Stimulated activated naive B cell treated with anti-CD40 and anti-IgM and Interleukin-4, amounts not matched to agents 10 μg/mL and 1 μg/mL and 100 μg/mL, for 72 hours (primary cell): ENCODE measurements at regions not wholly inside any gene's neighbourhood (a gene's known extent, or its start where the extent isn't known, plus 50 kb on each side); places are given as distances from the start of the nearest gene placed in this dataset.
"Not testable (repeated sequence)": the region's sequence is repeated elsewhere in the genome, so short reads cannot be mapped to it uniquely, and the experiment has no call there.

ENCODE experiments used
- ATAC-seq, 2 donors: fragments of 150-1000 bp; cut with Tn5 transposase; replicated peaks; 2 replicates each; pipeline ENCODE4 v1.10.0; 2021; ENCODE audit warnings: moderate library complexity in 1 of 2
- DNase-seq: peaks from one replicate; pipeline ENCODE4 v3.0.0; 2021
- H3K27ac Mint-ChIP-seq: one replicate; pipeline ENCODE4 v1.8.0; 2022; ENCODE audit warnings: mild to moderate bottlenecking, mixed read lengths
- H3K27me3 Mint-ChIP-seq, 2 donors: one replicate each; pipeline ENCODE4 v1.8.0; 2022; ENCODE audit warnings: mixed read lengths in 2 of 2
- H3K36me3 Mint-ChIP-seq, 2 donors: one replicate each; pipeline ENCODE4 v1.8.0; 2022; ENCODE audit warnings: mixed read lengths in 2 of 2, mild to moderate bottlenecking in 1 of 2
- H3K4me1 Mint-ChIP-seq, 2 donors: one replicate each; pipeline ENCODE4 v1.8.0; 2022; ENCODE audit warnings: mixed read lengths in 2 of 2, mild to moderate bottlenecking in 1 of 2
- H3K4me3 Mint-ChIP-seq, 2 donors: one replicate each; pipeline ENCODE4 v1.8.0; 2022; ENCODE audit warnings: mild to moderate bottlenecking in 2 of 2, mixed read lengths in 2 of 2, moderate library complexity in 1 of 2
- H3K9me3 Mint-ChIP-seq, 2 donors: one replicate each; pipeline ENCODE4 v1.8.0; 2022; ENCODE audit warnings: mixed read lengths in 2 of 2, mild to moderate bottlenecking in 1 of 2

DNA sequence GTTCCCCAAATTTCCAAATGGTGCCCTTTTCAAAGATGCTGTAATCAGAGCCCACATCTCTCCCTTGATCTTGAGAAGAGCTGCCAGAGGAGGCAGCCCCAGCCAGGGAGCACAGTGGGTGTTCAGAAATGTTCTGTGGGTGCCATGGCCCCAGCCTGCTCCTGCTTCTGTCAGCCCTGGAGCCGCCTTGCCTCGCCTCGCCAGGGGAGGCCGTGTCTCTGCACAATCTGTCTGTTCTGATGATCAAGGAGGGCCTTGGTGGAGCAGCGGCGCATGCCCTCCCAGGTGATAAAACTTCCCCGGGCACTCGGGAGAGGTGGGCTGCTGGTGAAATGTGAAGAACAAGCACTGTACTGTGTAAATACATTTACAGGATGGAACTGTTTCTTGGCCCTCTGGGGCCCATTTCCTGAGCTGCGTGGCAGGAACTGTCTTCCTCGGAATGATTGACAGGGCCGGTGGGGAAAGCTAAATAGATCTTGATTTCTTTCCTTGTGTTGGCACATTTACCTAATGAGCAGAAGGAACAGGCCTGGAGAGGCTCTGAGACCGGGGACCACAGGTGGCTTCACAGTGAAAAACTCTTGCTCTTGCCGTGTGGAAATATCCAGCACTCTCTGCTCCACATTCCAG is 207.8 kb upstream of the PODXL start:
- Mint-ChIP-seq H3K27ac (no peak overlapping the region), H3K4me1 (no peaks in the 10 kb centered on the region), H3K9me3 (peaks cover 0 to 2% of the 10 kb centered on the region in 2 donors), H3K27me3 (peaks cover 8 to 14% of the 10 kb centered on the region in 2 donors), H3K36me3 (no peaks in the 10 kb centered on the region), H3K4me3 (no peak overlapping the region)
- ATAC-seq, result no peak
- DNase-seq, result no peak

DNA sequence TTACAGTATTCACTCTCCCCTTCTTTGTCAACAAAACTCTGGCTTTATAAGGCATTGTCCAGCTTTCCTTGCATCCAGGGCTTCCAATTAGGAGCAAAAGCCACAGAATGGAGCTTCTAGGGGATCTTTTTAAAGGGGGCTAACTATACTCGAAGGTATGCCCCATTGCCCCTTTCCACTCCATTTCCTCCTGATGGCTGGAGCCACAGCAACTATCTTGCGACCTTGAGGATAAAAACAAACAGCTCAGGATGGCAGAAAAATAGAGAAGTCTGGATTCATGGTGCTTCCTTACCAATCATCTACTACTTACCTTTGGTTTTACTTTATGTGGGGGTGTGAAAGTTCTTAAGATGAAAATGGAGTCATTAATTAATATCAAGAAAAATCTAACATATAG is 206.3 kb upstream of the PODXL start:
- ATAC-seq (no peak), DNase-seq (no peak)
- no peak overlapping the region for H3K4me3 Mint-ChIP-seq
- H3K27me3 Mint-ChIP-seq, result peaks cover 8 to 14% of the 10 kb centered on the region in 2 donors
- H3K4me1 Mint-ChIP-seq, result no peaks in the 10 kb centered on the region
- peaks cover 0 to 2% of the 10 kb centered on the region in 2 donors for H3K9me3 Mint-ChIP-seq
- H3K36me3 Mint-ChIP-seq, result no peaks in the 10 kb centered on the region
- H3K27ac Mint-ChIP-seq, result no peak overlapping the region

DNA sequence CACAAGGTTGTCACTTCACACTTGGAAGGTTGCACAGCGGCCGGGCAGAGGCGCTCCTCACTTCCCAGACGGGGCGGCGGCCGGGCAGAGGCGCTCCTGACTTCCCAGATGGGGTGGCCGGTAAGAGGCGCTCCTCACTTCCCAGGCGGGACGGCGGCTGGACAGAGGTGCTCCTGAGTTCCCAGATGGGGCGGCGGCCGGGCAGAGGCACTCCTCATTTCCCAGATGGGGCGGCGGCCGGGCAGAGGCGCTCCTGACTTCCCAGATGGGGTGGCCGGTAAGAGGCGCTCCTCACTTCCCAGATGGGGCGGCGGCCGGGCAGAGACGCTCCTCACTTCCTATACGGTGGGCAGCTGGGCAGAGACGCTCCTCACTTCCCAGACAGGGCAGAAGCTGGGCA is 199.4 kb upstream of the PODXL start:
- not testable (repeated sequence) for H3K4me3 Mint-ChIP-seq, DNase-seq, H3K36me3 Mint-ChIP-seq, H3K27ac Mint-ChIP-seq, H3K27me3 Mint-ChIP-seq, H3K4me1 Mint-ChIP-seq, ATAC-seq, H3K9me3 Mint-ChIP-seq

DNA sequence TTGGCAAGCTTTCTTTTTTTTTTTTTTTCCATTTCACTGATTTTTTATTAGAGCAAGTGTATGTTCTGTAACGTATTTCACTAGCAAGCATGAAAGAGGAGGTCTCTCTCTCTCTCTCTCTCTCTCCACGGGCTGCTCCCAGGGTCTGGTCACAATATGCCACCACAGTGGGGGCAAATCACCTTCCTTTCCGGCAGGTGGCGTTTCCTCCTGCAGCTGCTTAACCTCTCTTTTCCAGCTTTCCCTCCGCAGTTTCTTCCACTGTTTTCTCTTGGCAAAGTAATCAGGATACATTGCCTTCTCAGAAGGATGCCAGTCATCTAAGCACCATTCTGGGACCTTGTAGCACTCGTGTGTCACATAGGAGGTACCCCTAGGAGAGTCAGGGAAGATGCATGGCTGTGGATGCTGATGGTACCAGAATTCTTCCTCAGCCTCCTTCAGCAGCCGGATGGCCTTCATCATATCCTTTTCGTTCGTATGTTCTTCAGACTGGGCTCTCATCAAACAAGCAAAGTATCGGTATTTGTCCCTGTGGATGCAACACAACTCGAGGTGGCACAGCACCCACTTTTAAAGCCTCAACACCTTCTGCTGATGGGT is 197.3 kb upstream of the PODXL start:
- Mint-ChIP-seq H3K27ac (no peak overlapping the region), H3K4me1 (no peaks in the 10 kb centered on the region), H3K4me3 (no peak overlapping the region), H3K36me3 (no peaks in the 10 kb centered on the region), H3K9me3 (peaks cover 1 to 3% of the 10 kb centered on the region in 2 donors), H3K27me3 (peaks cover 0 to 8% of the 10 kb centered on the region in 2 donors)
- DNase-seq (no peak), ATAC-seq (no peak)

DNA sequence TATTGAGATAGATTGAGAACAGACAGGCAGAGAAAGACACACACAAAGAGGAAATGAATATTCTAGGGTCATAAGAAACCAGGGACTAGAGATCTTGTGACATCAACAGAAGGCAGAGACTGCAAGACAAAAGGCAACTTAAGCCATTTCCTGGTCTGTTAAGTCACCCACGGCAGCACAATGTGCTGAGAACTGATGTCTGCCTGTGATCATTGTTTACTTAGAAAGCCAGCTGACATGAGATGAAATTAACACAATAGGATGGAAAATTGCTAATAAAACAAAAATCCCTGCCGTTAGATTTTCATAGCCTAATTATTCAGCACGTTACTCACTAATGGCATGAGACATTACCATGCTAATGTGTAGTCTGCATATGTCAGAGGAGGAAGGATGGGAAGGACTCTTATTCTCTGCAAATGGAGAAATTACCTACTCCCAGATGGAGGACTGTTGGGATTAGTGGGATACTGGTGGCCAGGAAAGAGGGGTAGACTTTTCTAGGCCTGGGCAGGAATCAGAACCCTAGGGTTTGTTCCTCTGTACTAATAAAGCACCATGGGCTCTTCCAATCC is 191.3 kb upstream of the PODXL start:
- Mint-ChIP-seq H3K27me3 (peaks cover 7 to 21% of the 10 kb centered on the region in 2 donors), H3K4me3 (no peak overlapping the region), H3K27ac (no peak overlapping the region), H3K4me1 (no peaks in the 10 kb centered on the region), H3K36me3 (no peaks in the 10 kb centered on the region), H3K9me3 (peaks cover 4 to 7% of the 10 kb centered on the region in 2 donors)
- ATAC-seq (no peak), DNase-seq (no peak)

DNA sequence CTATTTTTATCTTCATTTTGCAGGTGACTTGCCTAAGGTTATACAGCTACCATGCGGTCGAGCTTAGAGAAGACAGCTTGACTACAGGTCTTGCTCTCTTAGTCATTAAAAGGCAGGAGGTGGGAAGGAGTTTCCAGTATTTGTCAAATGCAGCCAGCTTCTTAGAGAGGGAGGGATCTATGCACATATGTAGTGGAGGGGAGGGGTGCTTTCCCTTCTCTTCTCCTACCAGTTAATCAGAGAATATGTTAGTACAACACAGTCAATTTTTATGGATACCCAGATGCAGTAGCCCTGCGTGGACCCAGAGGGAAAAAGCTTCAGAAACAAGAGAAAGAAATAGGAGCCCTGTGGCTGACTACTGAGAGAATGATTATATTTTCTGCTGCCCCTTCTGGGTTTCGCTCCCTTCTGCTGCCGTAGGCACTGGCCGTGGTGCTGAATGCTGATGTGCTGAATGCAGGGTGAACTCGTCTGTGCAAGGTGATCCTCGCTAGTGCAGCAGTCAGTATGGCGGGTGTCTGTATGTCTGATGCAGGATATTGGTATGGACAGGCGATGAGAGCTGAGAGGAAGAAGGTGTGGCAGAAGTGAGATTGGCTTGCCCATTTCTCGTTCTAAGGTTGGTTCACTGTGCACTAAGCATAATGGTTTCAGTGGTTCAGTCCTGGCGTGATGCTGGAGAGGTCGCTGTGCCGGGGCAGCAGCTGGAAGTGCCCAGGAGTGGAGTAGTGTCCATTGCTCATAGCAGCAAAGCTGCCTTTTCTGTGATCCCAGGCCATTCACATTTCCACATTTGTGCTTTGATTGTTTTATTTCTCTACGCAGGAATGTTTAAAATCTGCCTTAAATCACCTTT is 189.2 kb upstream of the PODXL start:
- Mint-ChIP-seq H3K4me3 (no peak overlapping the region), H3K27ac (no peak overlapping the region), H3K27me3 (peaks cover 12 to 32% of the 10 kb centered on the region in 2 donors), H3K4me1 (no peaks in the 10 kb centered on the region), H3K9me3 (peaks cover 4 to 7% of the 10 kb centered on the region in 2 donors), H3K36me3 (no peaks in the 10 kb centered on the region)
- no peak for ATAC-seq
- DNase-seq, result no peak

DNA sequence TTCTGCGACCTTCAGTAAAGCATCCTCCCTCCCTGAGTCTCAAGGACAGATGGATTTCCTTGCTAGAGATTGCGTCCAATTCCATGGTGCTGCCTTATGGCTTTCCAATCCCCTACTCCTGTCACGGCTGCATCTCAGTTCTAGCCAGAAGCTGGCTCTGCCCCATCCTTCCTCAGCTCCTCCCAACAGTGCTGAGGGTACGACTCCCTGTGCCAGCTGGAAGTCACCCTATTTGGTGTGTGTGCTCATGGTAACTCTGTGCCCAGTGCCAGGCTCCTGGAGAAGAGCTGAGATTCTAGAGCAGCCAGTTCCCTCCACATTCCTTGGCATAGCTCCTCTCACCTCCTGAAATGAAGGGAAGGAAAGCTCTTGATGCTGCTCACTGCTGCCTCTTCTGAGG is 185.0 kb upstream of the PODXL start:
- Mint-ChIP-seq H3K4me3 (no peak overlapping the region), H3K4me1 (no peaks in the 10 kb centered on the region), H3K9me3 (peaks cover 2 to 4% of the 10 kb centered on the region in 2 donors), H3K27me3 (peaks cover 30 to 44% of the 10 kb centered on the region in 2 donors), H3K27ac (no peak overlapping the region), H3K36me3 (no peaks in the 10 kb centered on the region)
- ATAC-seq, result no peak
- no peak for DNase-seq

DNA sequence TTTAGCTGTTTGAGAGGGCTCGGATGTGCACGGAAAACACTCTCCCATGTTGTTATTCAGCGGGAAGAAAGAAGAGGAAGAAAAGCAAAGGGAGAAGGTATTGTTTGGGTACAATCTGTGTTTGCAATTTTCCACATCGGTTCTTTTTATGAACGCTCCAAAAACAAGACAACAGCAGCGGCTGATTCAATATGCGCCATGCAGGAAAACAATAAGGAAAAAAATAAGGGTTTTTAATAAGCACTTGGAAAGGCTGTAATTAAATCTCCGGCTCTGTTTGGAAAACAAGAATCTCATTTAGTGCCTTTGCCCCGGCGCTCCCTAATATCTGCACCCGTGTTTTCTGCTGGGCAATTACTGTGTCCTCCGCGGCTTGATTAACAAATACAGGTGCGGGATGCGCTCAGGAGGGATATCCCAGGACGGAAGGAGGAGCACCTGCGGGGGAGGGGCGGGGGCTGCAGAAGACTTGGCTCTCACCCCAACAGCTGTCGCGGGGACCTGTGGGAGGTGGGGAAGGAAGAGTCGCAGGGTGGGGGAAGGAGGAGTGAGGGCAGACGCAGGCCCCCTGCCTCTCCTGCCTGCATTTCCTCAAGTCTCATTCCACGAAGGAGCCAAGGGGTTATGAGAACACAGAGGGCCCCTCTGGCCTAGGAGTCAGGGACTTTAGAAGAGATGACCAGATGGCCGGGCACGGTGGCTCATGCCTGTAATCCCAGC is 181.5 kb upstream of the PODXL start:
- ATAC-seq (no peak), DNase-seq (no peak)
- Mint-ChIP-seq H3K27ac (no peak overlapping the region), H3K36me3 (no peaks in the 10 kb centered on the region), H3K27me3 (peaks cover 31 to 44% of the 10 kb centered on the region in 2 donors), H3K4me3 (no peak overlapping the region), H3K9me3 (no peaks in the 10 kb centered on the region), H3K4me1 (no peaks in the 10 kb centered on the region)

DNA sequence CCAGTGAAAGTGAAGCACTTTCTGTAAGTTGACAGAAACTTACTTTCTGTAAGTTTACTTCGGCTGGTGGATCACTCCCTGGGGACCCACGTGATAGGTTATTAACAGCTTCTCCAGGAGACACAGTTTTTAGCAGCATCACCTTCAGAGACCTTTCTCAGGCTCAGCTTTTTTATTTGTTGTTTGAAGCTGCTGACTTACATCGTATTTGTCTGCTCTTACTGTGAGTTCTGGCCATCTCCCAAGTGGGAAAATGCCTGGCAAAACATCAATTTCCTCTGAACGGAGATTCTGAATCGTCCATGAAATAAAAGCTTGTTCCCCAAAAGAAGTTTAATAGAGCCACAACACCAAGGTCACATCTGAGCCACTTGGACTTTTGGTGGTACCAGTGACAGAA is 178.7 kb upstream of the PODXL start:
- ATAC-seq (no peak), DNase-seq (no peak)
- no peaks in the 10 kb centered on the region for H3K4me1 Mint-ChIP-seq
- H3K4me3 Mint-ChIP-seq, result no peak overlapping the region
- no peak overlapping the region for H3K27ac Mint-ChIP-seq
- H3K36me3 Mint-ChIP-seq, result no peaks in the 10 kb centered on the region
- H3K27me3 Mint-ChIP-seq, result peaks cover 36 to 39% of the 10 kb centered on the region in 2 donors
- H3K9me3 Mint-ChIP-seq, result no peaks in the 10 kb centered on the region

DNA sequence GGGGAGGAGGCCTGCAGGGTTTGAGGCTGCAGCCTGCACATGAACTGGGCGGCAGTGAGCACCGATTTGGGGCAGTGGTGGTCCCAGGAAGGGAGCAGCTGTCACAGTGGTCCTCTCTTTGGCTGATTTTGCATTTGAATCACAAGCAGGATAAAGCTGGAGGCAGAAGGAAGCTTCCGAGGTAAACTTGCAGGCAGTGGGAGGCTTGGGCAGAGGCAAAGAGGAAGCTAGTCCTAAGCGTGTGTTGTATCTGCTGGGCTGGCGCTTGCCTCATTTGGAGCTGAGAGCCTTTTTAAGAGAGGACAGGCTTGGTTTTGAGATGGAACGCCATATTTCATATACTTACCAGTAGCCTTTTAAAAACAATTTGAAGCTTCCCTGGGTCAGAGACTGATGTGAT is 177.2 kb upstream of the PODXL start:
- no peak for DNase-seq
- Mint-ChIP-seq H3K36me3 (peaks cover 0 to 3% of the 10 kb centered on the region in 2 donors), H3K27ac (no peak overlapping the region), H3K27me3 (peaks cover 36 to 39% of the 10 kb centered on the region in 2 donors), H3K4me3 (no peak overlapping the region), H3K9me3 (peaks cover 5 to 8% of the 10 kb centered on the region in 2 donors), H3K4me1 (no peaks in the 10 kb centered on the region)
- ATAC-seq, result no peak

DNA sequence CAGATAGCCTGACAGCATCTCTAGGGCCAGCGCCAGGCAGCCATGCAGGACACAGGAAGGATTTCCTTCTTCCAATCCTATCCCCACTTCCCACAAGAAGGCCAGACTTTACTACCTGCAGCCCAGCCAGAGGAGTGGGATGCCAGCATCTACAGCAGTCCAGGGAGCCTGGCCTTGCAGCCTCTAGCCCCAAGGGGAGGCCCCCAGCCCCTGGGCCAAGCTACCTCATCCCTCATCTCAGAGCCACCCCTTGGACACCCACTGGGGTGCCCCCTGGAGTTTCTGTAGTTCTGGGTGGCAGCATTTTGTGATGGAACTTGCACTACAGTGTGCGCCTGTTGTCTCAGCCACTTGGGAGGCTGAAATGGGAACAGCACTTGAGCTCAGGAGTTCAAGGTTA is 170.8 kb upstream of the PODXL start:
- DNase-seq, result no peak
- ATAC-seq, result no peak
- Mint-ChIP-seq H3K4me3 (no peak overlapping the region), H3K4me1 (no peaks in the 10 kb centered on the region), H3K9me3 (peaks cover 9 to 10% of the 10 kb centered on the region in 2 donors), H3K27ac (no peak overlapping the region), H3K27me3 (peaks cover 10 to 44% of the 10 kb centered on the region in 2 donors), H3K36me3 (peaks cover 0 to 6% of the 10 kb centered on the region in 2 donors)

DNA sequence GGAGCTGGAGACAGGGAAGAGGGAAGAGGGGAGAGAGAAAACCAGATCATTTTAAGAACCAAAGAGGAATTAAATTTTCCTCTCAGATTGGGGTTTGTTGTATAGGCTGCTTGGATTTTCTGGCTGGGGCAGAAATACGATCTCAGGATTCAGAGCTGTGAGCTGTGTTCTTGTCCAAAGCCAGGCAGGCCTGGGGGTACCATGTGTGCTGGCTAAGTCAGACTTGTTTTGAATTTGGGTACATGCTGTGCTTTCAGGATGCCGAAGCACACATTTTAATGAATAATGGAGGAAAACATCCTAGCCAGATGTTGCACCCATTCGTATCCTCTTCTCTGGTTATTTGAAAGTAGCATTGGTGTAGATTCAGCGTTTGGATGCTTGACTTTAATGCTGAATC is 170.3 kb upstream of the PODXL start:
- DNase-seq (no peak), ATAC-seq (no peak)
- no peak overlapping the region for H3K27ac Mint-ChIP-seq
- H3K36me3 Mint-ChIP-seq, result peaks cover 0 to 6% of the 10 kb centered on the region in 2 donors
- no peak overlapping the region for H3K4me3 Mint-ChIP-seq
- H3K27me3 Mint-ChIP-seq, result peaks cover 6 to 42% of the 10 kb centered on the region in 2 donors
- H3K4me1 Mint-ChIP-seq, result no peaks in the 10 kb centered on the region
- H3K9me3 Mint-ChIP-seq, result peaks cover 9 to 10% of the 10 kb centered on the region in 2 donors

DNA sequence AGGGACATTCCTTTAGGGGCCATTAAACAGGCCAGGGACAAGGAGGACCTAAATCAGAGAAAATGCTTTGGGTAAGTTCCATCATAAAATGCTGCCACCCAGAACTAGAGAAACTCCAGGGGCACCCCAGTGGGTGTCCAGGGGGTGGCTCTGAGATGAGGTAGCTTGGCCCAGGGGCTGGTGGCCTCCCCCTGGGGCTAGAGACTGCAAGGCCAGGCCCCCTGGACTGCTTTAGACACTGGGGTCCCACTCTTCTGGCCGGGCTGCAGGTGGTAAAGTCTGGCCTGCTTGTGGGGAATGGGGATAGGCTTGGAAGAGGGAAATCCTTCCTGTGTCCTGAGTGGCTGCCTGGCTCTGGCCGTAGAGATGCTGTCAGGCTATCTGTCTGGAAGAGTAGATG is 169.6 kb upstream of the PODXL start:
- Mint-ChIP-seq H3K4me1 (no peaks in the 10 kb centered on the region), H3K27ac (no peak overlapping the region), H3K27me3 (peaks cover 6 to 42% of the 10 kb centered on the region in 2 donors), H3K9me3 (peaks cover 9 to 10% of the 10 kb centered on the region in 2 donors), H3K4me3 (no peak overlapping the region), H3K36me3 (peaks cover 0 to 6% of the 10 kb centered on the region in 2 donors)
- no peak for ATAC-seq
- no peak for DNase-seq

DNA sequence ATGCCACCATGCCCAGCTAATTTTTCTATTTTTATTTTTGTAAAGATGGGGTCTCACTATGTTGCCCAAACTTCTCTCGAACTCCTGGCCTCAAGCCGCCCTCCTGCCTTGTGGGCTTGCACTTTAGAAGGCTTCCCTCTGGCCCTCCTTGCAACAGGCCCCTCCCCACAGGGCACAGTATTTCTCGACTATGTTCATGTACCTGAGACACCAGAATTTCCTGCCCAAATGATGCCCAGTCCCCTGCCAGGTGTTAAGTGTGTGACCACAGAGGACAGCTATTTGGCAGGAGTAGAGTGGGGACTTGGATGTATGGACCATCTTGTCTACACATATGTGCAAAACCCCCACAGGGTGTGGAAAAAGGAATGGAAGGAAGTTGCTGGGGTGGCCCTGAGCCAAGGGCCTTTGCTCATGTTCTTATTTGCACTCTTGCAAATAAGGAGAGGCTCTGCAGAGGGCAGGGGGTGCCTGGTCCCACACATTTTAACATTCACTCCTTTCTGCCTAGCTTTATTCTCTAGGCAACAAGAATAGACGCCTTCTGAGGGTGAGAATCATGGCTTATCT is 168.4 kb upstream of the PODXL start:
- DNase-seq (no peak), ATAC-seq (no peak)
- Mint-ChIP-seq H3K9me3 (peaks cover 13 to 14% of the 10 kb centered on the region in 2 donors), H3K27me3 (peaks cover 10 to 41% of the 10 kb centered on the region in 2 donors), H3K4me3 (no peak overlapping the region), H3K36me3 (peaks cover 0 to 6% of the 10 kb centered on the region in 2 donors), H3K27ac (no peak overlapping the region), H3K4me1 (no peaks in the 10 kb centered on the region)
